Trophoblast cell (in vitro differentiated cells and primary cell): ENCODE measurements at regions not wholly inside any gene's neighbourhood (a gene's known extent, or its start where the extent isn't known, plus 50 kb on each side); places are given as distances from the start of the nearest gene placed in this dataset.

Source experiments
- DNase-seq, 2 donors: peaks; one replicate each; pipeline ENCODE4 v3.0.0-alpha.2; 2016
- H2AFZ ChIP-seq: 2 replicates; pipeline ENCODE4 v1.6.1; 2013; ENCODE audit warnings: low read length, moderate library complexity, mild to moderate bottlenecking; ENCODE audit not compliant: insufficient read depth, poor library complexity
- H2AK5ac ChIP-seq: 2 replicates; pipeline ENCODE4 v1.6.1; 2013; ENCODE audit warnings: mild to moderate bottlenecking, low read length
- H2BK120ac ChIP-seq: 2 replicates; pipeline ENCODE4 v1.6.1; 2013; ENCODE audit warnings: low read length, mild to moderate bottlenecking, moderate library complexity; ENCODE audit not compliant: insufficient read depth, poor library complexity
- H2BK12ac ChIP-seq: 2 replicates; pipeline ENCODE4 v1.6.1; 2013; ENCODE audit warnings: mild to moderate bottlenecking, low read length, moderate library complexity
- H2BK5ac ChIP-seq: 2 replicates; pipeline ENCODE4 v1.6.1; 2013; ENCODE audit warnings: low read length, low read depth, moderate library complexity, mild to moderate bottlenecking; ENCODE audit not compliant: poor library complexity
- H3K14ac ChIP-seq: 2 replicates; pipeline ENCODE4 v1.6.1; 2013; ENCODE audit warnings: mild to moderate bottlenecking, low read length
- H3K18ac ChIP-seq: 2 replicates; pipeline ENCODE4 v1.6.1; 2013; ENCODE audit warnings: mild to moderate bottlenecking, low read length
- H3K23ac ChIP-seq: 2 replicates; pipeline ENCODE4 v1.6.1; 2013; ENCODE audit warnings: low read length
- H3K27ac ChIP-seq: 2 replicates; pipeline ENCODE4 v1.5.1; 2013; ENCODE audit warnings: low read depth, mild to moderate bottlenecking, inconsistent platforms, low read length, moderate library complexity
- H3K27me3 ChIP-seq: 2 replicates; pipeline ENCODE4 v1.6.1; 2013; ENCODE audit warnings: inconsistent platforms, mild to moderate bottlenecking, low read length, moderate library complexity; ENCODE audit not compliant: insufficient read depth
- H3K36me3 ChIP-seq, 2 experiments: 1 replicate in 1 of 2; 2 replicates in 1 of 2; pipeline ENCODE4 v1.6.1; 2013; ENCODE audit warnings: low read length in 2 of 2, mild to moderate bottlenecking in 2 of 2, moderate library complexity in 1 of 2; ENCODE audit not compliant: insufficient read depth in 2 of 2, control insufficient read depth in 1 of 2
- H3K4ac ChIP-seq: 2 replicates; pipeline ENCODE4 v1.6.1; 2013; ENCODE audit warnings: low read depth, mild to moderate bottlenecking, low read length, moderate library complexity
- H3K4me1 ChIP-seq, 2 experiments: 1 replicate in 1 of 2; 2 replicates in 1 of 2; pipeline ENCODE4 v1.6.1; 2013; ENCODE audit warnings: low read length in 2 of 2, mild to moderate bottlenecking in 2 of 2, moderate library complexity in 1 of 2; ENCODE audit not compliant: insufficient read depth in 2 of 2, control insufficient read depth in 1 of 2
- H3K4me2 ChIP-seq: 2 replicates; pipeline ENCODE4 v1.6.1; 2013; ENCODE audit warnings: inconsistent platforms, mild to moderate bottlenecking, low read length, moderate library complexity
- H3K4me3 ChIP-seq: 2 replicates; pipeline ENCODE4 v1.5.1; 2013; ENCODE audit warnings: mild to moderate bottlenecking, low read depth, low read length, inconsistent platforms
- H3K79me1 ChIP-seq: one replicate; pipeline ENCODE4 v1.6.1; 2013; ENCODE audit warnings: low read length
- H3K79me2 ChIP-seq: 2 replicates; pipeline ENCODE4 v1.6.1; 2013; ENCODE audit warnings: low read length, mild to moderate bottlenecking; ENCODE audit not compliant: control insufficient read depth, insufficient read depth, poor library complexity
- H3K9ac ChIP-seq: 2 replicates; pipeline ENCODE4 v1.6.1; 2013; ENCODE audit warnings: mild to moderate bottlenecking, low read length
- H3K9me3 ChIP-seq: 2 replicates; pipeline ENCODE4 v1.6.1; 2013; ENCODE audit warnings: low read depth, mild to moderate bottlenecking, control low read depth, inconsistent platforms, low read length; ENCODE audit not compliant: insufficient read depth
- H4K12ac ChIP-seq: 2 replicates; pipeline ENCODE4 v1.6.1; 2013; ENCODE audit warnings: low read depth, mild to moderate bottlenecking, low read length, moderate library complexity
- H4K8ac ChIP-seq: 2 replicates; pipeline ENCODE4 v1.6.1; 2013; ENCODE audit warnings: low read depth, mild to moderate bottlenecking, low read length, moderate library complexity
- H4K91ac ChIP-seq: one replicate; pipeline ENCODE4 v1.6.1; 2013; ENCODE audit warnings: low read depth, mild to moderate bottlenecking, low read length, moderate library complexity
- WGBS: extraction: QIAGEN DNeasy Blood & Tissue Kit; methylation state at CpG from one replicate; pipeline ENCODE4 v1.1.7; 2013; ENCODE audit warnings: missing lambda C conversion rate; ENCODE audit not compliant: insufficient read length, insufficient coverage; ENCODE audit errors: extremely low coverage; 5-methylcytosine and 5-hydroxymethylcytosine counted together

GRCh38 chr4:20359692-20360091 is 108.0 kb downstream of the SLIT2 start:
- Histone ChIP-seq H4K91ac (no peak overlapping the region), H3K79me1 (no peaks in the 10 kb centered on the region), H4K12ac (no peak overlapping the region), H2BK12ac (no peak overlapping the region), H3K4me1 (no peaks in the 10 kb centered on the region), H3K79me2 (no peaks in the 10 kb centered on the region), H3K18ac (no peak overlapping the region), H4K8ac (no peak overlapping the region), H3K9ac (no peak overlapping the region), H3K27me3 (no peaks in the 10 kb centered on the region), H2BK5ac (no peak overlapping the region), H2AFZ (no peak overlapping the region), H3K23ac (no peak overlapping the region), H3K27ac (no peak overlapping the region), H3K36me3 (no peaks in the 10 kb centered on the region), H3K4me2 (no peak overlapping the region), H3K4me3 (no peak overlapping the region), H2AK5ac (no peak overlapping the region), H3K9me3 (no peaks in the 10 kb centered on the region), H2BK120ac (no peak overlapping the region), H3K14ac (no peak overlapping the region), H3K4ac (no peak overlapping the region)
- no CpG with 5 or more reads among the region's 1 CpG for WGBS
- DNase-seq, result no peak

GRCh38 chr4:20362148-20362547 is 110.4 kb downstream of the SLIT2 start:
- no peaks in the 10 kb centered on the region for H3K79me1 ChIP-seq
- no peak overlapping the region for H2AFZ ChIP-seq
- no peaks in the 10 kb centered on the region for H3K79me2 ChIP-seq
- H4K12ac ChIP-seq, result no peak overlapping the region
- no peak overlapping the region for H4K91ac ChIP-seq
- no peak overlapping the region for H3K27ac ChIP-seq
- DNase-seq, result no peak
- H3K9me3 ChIP-seq, result no peaks in the 10 kb centered on the region
- H3K4me3 ChIP-seq, result no peak overlapping the region
- no peak overlapping the region for H3K14ac ChIP-seq
- H3K4me1 ChIP-seq, result no peaks in the 10 kb centered on the region
- no peak overlapping the region for H3K18ac ChIP-seq
- H2AK5ac ChIP-seq, result no peak overlapping the region
- no peak overlapping the region for H2BK120ac ChIP-seq
- H3K4me2 ChIP-seq, result no peak overlapping the region
- H3K9ac ChIP-seq, result no peak overlapping the region
- WGBS, result no CpG with 5 or more reads among the region's 3 CpGs
- H3K4ac ChIP-seq, result no peak overlapping the region
- H2BK5ac ChIP-seq, result no peak overlapping the region
- no peak overlapping the region for H2BK12ac ChIP-seq
- no peak overlapping the region for H3K23ac ChIP-seq
- no peak overlapping the region for H4K8ac ChIP-seq
- no peaks in the 10 kb centered on the region for H3K36me3 ChIP-seq
- H3K27me3 ChIP-seq, result no peaks in the 10 kb centered on the region

GRCh38 chr4:20364969-20365368 is 113.3 kb downstream of the SLIT2 start:
- no peak overlapping the region for H4K12ac ChIP-seq
- DNase-seq, result no peak
- H3K79me1 ChIP-seq, result no peaks in the 10 kb centered on the region
- no peaks in the 10 kb centered on the region for H3K27me3 ChIP-seq
- H3K23ac ChIP-seq, result no peak overlapping the region
- no peak overlapping the region for H3K9ac ChIP-seq
- H3K4me2 ChIP-seq, result no peak overlapping the region
- H3K18ac ChIP-seq, result no peak overlapping the region
- H3K4ac ChIP-seq, result no peak overlapping the region
- no CpG with 5 or more reads among the region's 4 CpGs for WGBS
- H4K91ac ChIP-seq, result no peak overlapping the region
- no peak overlapping the region for H3K4me3 ChIP-seq
- H2AK5ac ChIP-seq, result no peak overlapping the region
- no peak overlapping the region for H4K8ac ChIP-seq
- no peak overlapping the region for H3K27ac ChIP-seq
- H3K79me2 ChIP-seq, result no peaks in the 10 kb centered on the region
- no peak overlapping the region for H2AFZ ChIP-seq
- no peak overlapping the region for H3K14ac ChIP-seq
- no peaks in the 10 kb centered on the region for H3K36me3 ChIP-seq
- no peak overlapping the region for H2BK12ac ChIP-seq
- no peak overlapping the region for H2BK5ac ChIP-seq
- H3K9me3 ChIP-seq, result no peaks in the 10 kb centered on the region
- no peaks in the 10 kb centered on the region for H3K4me1 ChIP-seq
- no peak overlapping the region for H2BK120ac ChIP-seq

- no peak overlapping the region for H3K4ac ChIP-seq
- H3K23ac ChIP-seq, result no peak overlapping the region
- H4K12ac ChIP-seq, result no peak overlapping the region
- H2AFZ ChIP-seq, result no peak overlapping the region
- H3K18ac ChIP-seq, result no peak overlapping the region
- H4K91ac ChIP-seq, result no peak overlapping the region
- no peak overlapping the region for H2BK12ac ChIP-seq
- H2BK5ac ChIP-seq, result no peak overlapping the region
- DNase-seq, result no peak
- no peak overlapping the region for H2AK5ac ChIP-seq
- H3K14ac ChIP-seq, result no peak overlapping the region
- no peak overlapping the region for H3K9ac ChIP-seq
- no peaks in the 10 kb centered on the region for H3K4me1 ChIP-seq
- H3K27ac ChIP-seq, result no peak overlapping the region
- no peak overlapping the region for H3K4me3 ChIP-seq
- H4K8ac ChIP-seq, result no peak overlapping the region
- no CpG with 5 or more reads among the region's 1 CpG for WGBS
- no peaks in the 10 kb centered on the region for H3K36me3 ChIP-seq
- H3K9me3 ChIP-seq, result no peaks in the 10 kb centered on the region
- H2BK120ac ChIP-seq, result no peak overlapping the region
- H3K79me1 ChIP-seq, result no peaks in the 10 kb centered on the region
- H3K4me2 ChIP-seq, result no peak overlapping the region
- no peaks in the 10 kb centered on the region for H3K79me2 ChIP-seq
- H3K27me3 ChIP-seq, result no peaks in the 10 kb centered on the region
Measured at GRCh38 chr4:20367446-20367845, 115.7 kb downstream of the SLIT2 start.
